GM12892 (cell line): ENCODE measurements at regions not wholly inside any gene's neighbourhood (a gene's known extent, or its start where the extent isn't known, plus 50 kb on each side); places are given as distances from the start of the nearest gene placed in this dataset.

Experiments used
- POLR2A ChIP-seq: IDR thresholded peaks from 2 replicates; pipeline ENCODE4 v1.6.1; 2011; ENCODE audit warnings: low read depth, low read length, control low read depth
- POLR2AphosphoS5 ChIP-seq: IDR thresholded peaks from 2 replicates; pipeline ENCODE4 v1.6.1; 2011; ENCODE audit warnings: low read depth, low read length, control low read depth

DNA sequence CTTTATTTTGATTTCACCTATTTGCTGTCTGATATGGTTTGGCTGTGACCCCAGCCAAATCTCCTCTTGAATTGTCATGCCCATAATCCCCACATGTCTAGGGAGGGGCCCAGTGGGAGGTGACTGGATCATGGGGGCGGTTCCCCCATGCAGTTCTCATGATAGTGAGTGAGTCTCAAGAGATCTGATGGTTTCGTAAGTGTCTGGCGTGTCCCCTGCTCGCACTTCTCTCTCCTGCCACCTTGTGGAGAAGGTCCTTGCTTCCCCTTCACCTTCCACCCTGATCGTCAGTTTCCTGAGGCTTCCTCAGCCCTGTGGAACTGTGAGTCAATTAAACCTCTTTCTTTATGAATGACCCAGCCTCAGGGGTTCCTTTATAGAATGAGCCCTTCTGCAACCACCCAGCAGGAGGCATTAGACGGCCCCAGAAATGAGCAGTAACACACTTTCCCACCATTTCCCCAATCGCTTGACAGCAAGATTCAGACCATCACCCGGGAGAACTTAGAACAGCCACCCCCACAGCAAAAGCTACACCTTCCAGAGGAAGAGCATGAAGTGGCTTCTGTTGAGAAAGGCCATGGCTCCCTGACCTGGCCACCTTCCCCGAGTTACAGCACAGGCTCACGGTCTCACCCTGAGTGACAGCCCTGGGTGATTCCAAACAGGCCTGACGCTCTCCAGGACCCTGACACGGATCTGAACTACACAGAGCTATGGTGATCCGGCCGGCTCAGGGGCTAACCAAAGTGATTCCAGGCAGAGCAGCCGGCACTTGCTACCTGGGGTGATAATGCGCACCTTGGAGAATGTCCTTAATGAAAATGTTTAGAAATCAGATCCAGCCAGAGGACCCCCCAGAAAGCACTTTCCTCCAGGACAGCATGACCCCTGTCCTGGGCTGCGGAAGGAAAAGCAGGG is 131.2 kb upstream of the CDH4 start:
- no peak for TF ChIP-seq POLR2AphosphoS5
- no peak for TF ChIP-seq POLR2A
